Ovary (tissue), 7 donors: ENCODE measurements at regions not wholly inside any gene's neighbourhood (a gene's known extent, or its start where the extent isn't known, plus 50 kb on each side); places are given as distances from the start of the nearest gene placed in this dataset.
"Not testable (repeated sequence)": the region's sequence is repeated elsewhere in the genome, so short reads cannot be mapped to it uniquely, and the experiment has no call there.

Source experiments
- DNase-seq, 5 donors: peaks; one replicate each; pipeline ENCODE4 v3.0.0-alpha.2; 2019 to 2020
- H3K27ac ChIP-seq, 2 donors: fragments of 200-600 bp; one replicate each; pipeline versions ENCODE4 v1.5.1 to v1.8.0; 2019 to 2022
- H3K27me3 ChIP-seq: fragments of 200-600 bp; one replicate; pipeline ENCODE4 v1.8.0; 2022
- H3K36me3 ChIP-seq: fragments of 200-600 bp; sonication (generic); one replicate; pipeline ENCODE4 v1.5.1; 2019
- H3K4me1 ChIP-seq: one replicate; pipeline ENCODE4 v1.8.1; 2013; ENCODE audit warnings: mild to moderate bottlenecking, moderate library complexity; ENCODE audit not compliant: insufficient read depth
- H3K4me3 ChIP-seq: fragments of 200-600 bp; sonication (generic); one replicate; pipeline ENCODE4 v1.5.1; 2017
- H3K9me3 ChIP-seq, 2 donors: fragments of 200-600 bp in 1 of 2; sonication (generic) in 1 of 2; one replicate each; pipeline versions ENCODE4 v1.5.1 to v1.8.1; 2013 to 2019; ENCODE audit warnings: mild to moderate bottlenecking in 1 of 2, moderate library complexity in 1 of 2
- CTCF ChIP-seq, 3 donors: fragments of 450-650 bp in 2 of 3; fragments of 200-600 bp in 1 of 3; IDR thresholded peaks; one replicate each; pipeline versions ENCODE4 v1.5.1 to v1.8.0; 2016 to 2022; ENCODE audit warnings: antibody characterized with exemption in 3 of 3, mild to moderate bottlenecking in 1 of 3
- WGBS, 3 donors: extraction: QIAGEN DNeasy Blood & Tissue Kit in 1 of 3; methylation state at CpG; one replicate each; pipeline versions ENCODE4 v1.1.5 to v1.1.7; 2013 to 2017; 5-methylcytosine and 5-hydroxymethylcytosine counted together
- intact Hi-C, 4 donors: fragments of 100-400 bp; cut with DNase I; formaldehyde crosslinking; loops; one replicate each; pipeline versions ENCODE4 v1.11.0 to v1.15.1; 2022 to 2023
- donor health status: DM: no; HTN: no; CAD: no; lungs with moderate emphysema.
- donor health status: DM: no; HTN: no; CAD: no.
- donor health status: Bipolar disorder and iron deficiency.
- donor health status: DM: no; HTN: no; CAD: no.
- donor health status: DM: yes; HTN: yes; CAD: no.

GRCh38 chr4:3984796-3985195 lies 218.6 kb downstream of the ADRA2C start:
- H3K27me3 ChIP-seq, H3K4me1 ChIP-seq, H3K27ac ChIP-seq, H3K36me3 ChIP-seq, H3K9me3 ChIP-seq, intact Hi-C loops: not testable (repeated sequence)
- WGBS, 3 donors: 0 to 1% (median 0%) methylated on average over 11 to 14 of the region's 14 CpGs
- peak overlapping the region; percentile 9 for H3K4me3 ChIP-seq
- peak in 3 of 5 donors; percentile 24 to 44 (median 32) for DNase-seq
- peak; percentile 22 to 54 (median 50) for TF ChIP-seq CTCF (IDR thresholded peaks at IDR 0.05)

GRCh38 chr4:3986412-3986811 lies 220.2 kb downstream of the ADRA2C start:
- intact Hi-C loops, H3K4me3 ChIP-seq, H3K36me3 ChIP-seq, H3K27ac ChIP-seq, H3K9me3 ChIP-seq, H3K4me1 ChIP-seq, DNase-seq, H3K27me3 ChIP-seq: not testable (repeated sequence)
- WGBS, 3 donors: 89 to 100% (median 89%) methylated on average over 5 of the region's 5 CpGs

GRCh38 chr4:3997386-3997785 lies 229.3 kb downstream of the OTOP1 start:
- H3K27me3 ChIP-seq, H3K9me3 ChIP-seq: not testable (repeated sequence)
- 73 to 97% (median 78%) methylated on average over 1 of the region's 1 CpG for WGBS, 3 donors

GRCh38 chr4:4004036-4004435 lies 222.7 kb downstream of the OTOP1 start:
- H3K27ac ChIP-seq, H3K4me3 ChIP-seq, intact Hi-C loops, H3K27me3 ChIP-seq, H3K9me3 ChIP-seq, DNase-seq, H3K36me3 ChIP-seq, H3K4me1 ChIP-seq: not testable (repeated sequence)
- 62 to 71% (median 69%) methylated on average over 5 of the region's 5 CpGs for WGBS, 3 donors

More at GRCh38 chr4:3997386-3997785, 229.3 kb downstream of the OTOP1 start:
- H3K27ac ChIP-seq, H3K4me3 ChIP-seq, DNase-seq, intact Hi-C loops, H3K4me1 ChIP-seq, H3K36me3 ChIP-seq: not testable (repeated sequence)

GRCh38 chr4:4004702-4005101 lies 222.0 kb downstream of the OTOP1 start:
- DNase-seq, H3K27ac ChIP-seq, intact Hi-C loops, H3K9me3 ChIP-seq, H3K4me1 ChIP-seq, H3K4me3 ChIP-seq, H3K36me3 ChIP-seq, H3K27me3 ChIP-seq: not testable (repeated sequence)
- WGBS, 3 donors: 68 to 80% (median 79%) methylated on average over 10 of the region's 10 CpGs

- H3K27ac ChIP-seq, DNase-seq, intact Hi-C loops, H3K9me3 ChIP-seq, H3K36me3 ChIP-seq, H3K27me3 ChIP-seq, H3K4me1 ChIP-seq, H3K4me3 ChIP-seq: not testable (repeated sequence)
- 70 to 75% (median 71%) methylated on average over 11 of the region's 11 CpGs for WGBS, 3 donors
Observed at GRCh38 chr4:4006356-4006755, 220.4 kb downstream of the OTOP1 start.

GRCh38 chr4:4019071-4019470 lies 207.7 kb downstream of the OTOP1 start:
- H3K27ac ChIP-seq, H3K9me3 ChIP-seq, H3K4me3 ChIP-seq, H3K27me3 ChIP-seq, H3K4me1 ChIP-seq, H3K36me3 ChIP-seq, intact Hi-C loops, DNase-seq: not testable (repeated sequence)
- WGBS, 3 donors: 56 to 66% (median 62%) methylated on average over 7 of the region's 7 CpGs

- WGBS, 3 donors: 75 to 82% methylated on average over 3 to 8 of the region's 15 CpGs; no CpG with 5 or more reads in 1 of the 3 donors
- H3K4me3 ChIP-seq, H3K36me3 ChIP-seq, H3K9me3 ChIP-seq, H3K27me3 ChIP-seq, DNase-seq, intact Hi-C loops, H3K27ac ChIP-seq, H3K4me1 ChIP-seq: not testable (repeated sequence)
Observed at GRCh38 chr4:4021161-4021560, 205.6 kb downstream of the OTOP1 start.

GRCh38 chr4:4026708-4027107 lies 200.0 kb downstream of the OTOP1 start:
- H3K27ac ChIP-seq, DNase-seq, H3K36me3 ChIP-seq, H3K27me3 ChIP-seq, intact Hi-C loops, H3K4me3 ChIP-seq, H3K9me3 ChIP-seq, H3K4me1 ChIP-seq: not testable (repeated sequence)
- 50 to 65% (median 62%) methylated on average over 4 of the region's 4 CpGs for WGBS, 3 donors

GRCh38 chr4:4028752-4029151 lies 198.0 kb downstream of the OTOP1 start:
- intact Hi-C loops: not testable (repeated sequence)
- 73 to 82% (median 79%) methylated on average over 3 of the region's 3 CpGs for WGBS, 3 donors

GRCh38 chr4:4030509-4030908 lies 196.2 kb downstream of the OTOP1 start:
- H3K4me1 ChIP-seq, intact Hi-C loops, H3K27me3 ChIP-seq, H3K36me3 ChIP-seq, H3K27ac ChIP-seq, H3K9me3 ChIP-seq, DNase-seq, H3K4me3 ChIP-seq: not testable (repeated sequence)
- WGBS, 3 donors: 31 to 32% (median 32%) methylated on average over 9 of the region's 9 CpGs

More at GRCh38 chr4:4028752-4029151, 198.0 kb downstream of the OTOP1 start:
- not testable (repeated sequence) for H3K4me3 ChIP-seq, H3K9me3 ChIP-seq, H3K27ac ChIP-seq, H3K36me3 ChIP-seq, H3K4me1 ChIP-seq, DNase-seq, H3K27me3 ChIP-seq
